WTC11 (cell line): ENCODE measurements at regions not wholly inside any gene's neighbourhood (a gene's known extent, or its start where the extent isn't known, plus 50 kb on each side); places are given as distances from the start of the nearest gene placed in this dataset.

Source experiments
- ATAC-seq: fragments of 200-7000 bp; cut with Tn5 transposase; 2 replicates; pipeline ENCODE4 v1.10.0; 2021; ENCODE audit warnings: mild to moderate bottlenecking, moderate library complexity
- CTCF ChIA-PET: fragments of 300-600 bp; sonication (Branson Sonifier 250); formaldehyde crosslinking; loops from one replicate; lab custom pipeline; 2021; ENCODE audit warnings: antibody characterized with exemption; lab: Charles Lee
- POLR2A ChIA-PET: fragments of 350-600 bp; sonication (Branson Sonifier 250); formaldehyde crosslinking; loops from one replicate; lab custom pipeline; 2021; ENCODE audit warnings: antibody characterized with exemption; lab: Charles Lee
- DNase-seq: peaks from one replicate; pipeline ENCODE4 v3.0.0; 2021; ENCODE audit warnings: low spot score
- H3K27ac Mint-ChIP-seq: 2 replicates; pipeline ENCODE4 v1.8.0; 2021; ENCODE audit warnings: mixed read lengths
- H3K27me3 Mint-ChIP-seq: 2 replicates; pipeline ENCODE4 v1.8.0; 2021; ENCODE audit warnings: low read depth, mild to moderate bottlenecking, moderate library complexity, mixed read lengths
- H3K36me3 Mint-ChIP-seq: 2 replicates; pipeline ENCODE4 v1.8.0; 2021; ENCODE audit warnings: mixed read lengths
- H3K4me1 Mint-ChIP-seq: 2 replicates; pipeline ENCODE4 v1.8.0; 2022; ENCODE audit warnings: mixed read lengths
- H3K4me3 Mint-ChIP-seq: 2 replicates; pipeline ENCODE4 v1.8.0; 2021; ENCODE audit warnings: mild to moderate bottlenecking, moderate library complexity, mixed read lengths
- H3K9me3 Mint-ChIP-seq: 2 replicates; pipeline ENCODE4 v1.8.0; 2021; ENCODE audit warnings: mixed read lengths
- ELF4 ChIP-seq: sonication (generic); formaldehyde crosslinking; IDR thresholded peaks from 2 replicates; pipeline ENCODE4 v1.8.1; 2022; ENCODE audit warnings: low read depth, mild to moderate bottlenecking, moderate library complexity, missing genetic modification reagents
- ESRRA ChIP-seq: sonication (generic); formaldehyde crosslinking; IDR thresholded peaks from 2 replicates; pipeline ENCODE4 v1.8.1; 2022; ENCODE audit warnings: mild to moderate bottlenecking, missing genetic modification reagents, borderline replicate concordance
- IRF1 ChIP-seq: sonication (generic); formaldehyde crosslinking; IDR thresholded peaks from 2 replicates; pipeline ENCODE4 v1.8.0; 2023; ENCODE audit warnings: missing genetic modification reagents
- MLX ChIP-seq: sonication (generic); formaldehyde crosslinking; IDR thresholded peaks from 2 replicates; pipeline ENCODE4 v1.8.1; 2023; ENCODE audit warnings: mild to moderate bottlenecking, missing genetic modification reagents, moderate library complexity
- MYBL2 ChIP-seq: sonication (generic); formaldehyde crosslinking; IDR thresholded peaks from 2 replicates; pipeline ENCODE4 v1.8.1; 2023; ENCODE audit warnings: mild to moderate bottlenecking, moderate library complexity, missing genetic modification reagents
- NR2C2 ChIP-seq: sonication (generic); formaldehyde crosslinking; IDR thresholded peaks from 2 replicates; pipeline ENCODE4 v1.8.0; 2022; ENCODE audit warnings: mild to moderate bottlenecking, missing genetic modification reagents
- NR3C1 ChIP-seq: sonication (generic); formaldehyde crosslinking; conservative IDR thresholded peaks from 2 replicates; pipeline ENCODE4 v1.8.1; 2023; ENCODE audit warnings: low read depth, mild to moderate bottlenecking, missing genetic modification reagents
- RELA ChIP-seq: sonication (generic); formaldehyde crosslinking; IDR thresholded peaks from 2 replicates; pipeline ENCODE4 v1.8.1; 2022; ENCODE audit warnings: missing genetic modification reagents, mild to moderate bottlenecking, borderline replicate concordance
- SMAD4 ChIP-seq: sonication (generic); formaldehyde crosslinking; IDR thresholded peaks from 2 replicates; pipeline ENCODE4 v1.8.0; 2022; ENCODE audit warnings: mild to moderate bottlenecking, missing genetic modification reagents
- SP1 ChIP-seq: sonication (generic); formaldehyde crosslinking; conservative IDR thresholded peaks from 2 replicates; pipeline ENCODE4 v1.8.1; 2022; ENCODE audit warnings: missing genetic modification reagents
- TEAD4 ChIP-seq: sonication (generic); formaldehyde crosslinking; IDR thresholded peaks from 2 replicates; pipeline ENCODE4 v1.8.0; 2022; ENCODE audit warnings: mild to moderate bottlenecking, missing genetic modification reagents
- TP53 ChIP-seq: sonication (generic); formaldehyde crosslinking; IDR thresholded peaks from 2 replicates; pipeline ENCODE4 v1.8.1; 2023; ENCODE audit warnings: mild to moderate bottlenecking, missing genetic modification reagents
- ZNF121 ChIP-seq: sonication (generic); formaldehyde crosslinking; IDR thresholded peaks from 2 replicates; pipeline ENCODE4 v1.8.0; 2023; ENCODE audit warnings: missing genetic modification reagents
- ZNF317 ChIP-seq: sonication (generic); formaldehyde crosslinking; IDR thresholded peaks from 2 replicates; pipeline ENCODE4 v1.8.1; 2023; ENCODE audit warnings: low read depth, mild to moderate bottlenecking, moderate library complexity, missing genetic modification reagents, borderline replicate concordance
- ZNF425 ChIP-seq: fragments of 250-450 bp; sonication (Bioruptor Pico); conservative IDR thresholded peaks from 2 replicates; pipeline ENCODE4 v1.9.0; 2021; ENCODE audit warnings: mild to moderate bottlenecking
- TF ChIP-seq, protein P1 (sequence below): fragments of 250-450 bp; sonication (Bioruptor Pico); IDR thresholded peaks from 2 replicates; pipeline ENCODE4 v1.9.0; 2021; ENCODE audit warnings: moderate library complexity, mild to moderate bottlenecking, inconsistent platforms, borderline replicate concordance
- TF ChIP-seq, protein P2 (sequence below): sonication (generic); formaldehyde crosslinking; IDR thresholded peaks from 2 replicates; pipeline ENCODE4 v1.8.0; 2022; ENCODE audit warnings: mild to moderate bottlenecking, missing genetic modification reagents
- TF ChIP-seq, protein P3 (sequence below): sonication (generic); formaldehyde crosslinking; IDR thresholded peaks from 2 replicates; pipeline ENCODE4 v1.8.1; 2022; ENCODE audit warnings: low read depth, missing genetic modification reagents, borderline replicate concordance
- TF ChIP-seq, protein P4 (sequence below): sonication (generic); formaldehyde crosslinking; IDR thresholded peaks from 2 replicates; pipeline ENCODE4 v1.8.0; 2023; ENCODE audit warnings: missing genetic modification reagents, mild to moderate bottlenecking, borderline replicate concordance
- TF ChIP-seq, protein P5 (sequence below): sonication (generic); formaldehyde crosslinking; IDR thresholded peaks from 2 replicates; pipeline ENCODE4 v1.8.0; 2022; ENCODE audit warnings: mild to moderate bottlenecking, missing genetic modification reagents

DNA sequence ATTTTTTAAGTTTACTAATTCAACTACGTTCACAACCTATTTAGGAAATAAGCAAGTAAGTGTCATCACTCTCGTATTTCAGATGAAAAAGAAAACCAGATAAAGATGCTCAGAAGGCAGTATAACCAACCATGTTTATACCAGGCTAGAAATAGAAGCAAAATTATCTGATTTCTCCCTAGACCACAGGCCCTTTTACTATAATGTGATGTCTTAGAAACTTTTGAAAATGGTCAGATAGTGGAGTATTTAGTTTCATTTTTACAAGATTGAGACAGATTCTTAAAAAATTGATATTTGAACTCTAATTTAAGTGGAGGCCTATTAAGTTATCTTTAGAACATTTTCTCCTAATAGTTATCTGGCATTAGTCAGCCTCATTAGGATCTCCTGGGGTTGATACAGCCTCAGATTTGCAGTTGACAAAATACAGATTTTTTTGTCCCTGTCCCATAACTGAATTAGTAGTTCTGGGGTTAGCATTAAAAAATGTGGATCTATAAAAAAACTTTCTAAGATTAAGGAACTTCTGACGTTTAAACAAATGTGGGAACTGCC, 818.7 kb upstream of the PCDH9 start (continued):
- no peak for TF ChIP-seq RELA
- TF ChIP-seq, protein P1, sequence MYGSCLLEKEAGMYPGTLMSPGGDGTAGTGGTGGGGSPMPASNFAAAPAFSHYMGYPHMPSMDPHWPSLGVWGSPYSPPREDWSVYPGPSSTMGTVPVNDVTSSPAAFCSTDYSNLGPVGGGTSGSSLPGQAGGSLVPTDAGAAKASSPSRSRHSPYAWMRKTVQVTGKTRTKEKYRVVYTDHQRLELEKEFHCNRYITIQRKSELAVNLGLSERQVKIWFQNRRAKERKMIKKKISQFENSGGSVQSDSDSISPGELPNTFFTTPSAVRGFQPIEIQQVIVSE: no peak
- no peak for TF ChIP-seq TEAD4 (CRISPR knock-in tag)
- no peak for TF ChIP-seq NR3C1
- TF ChIP-seq ZNF317 (CRISPR knock-in tag): no peak
- no peak for TF ChIP-seq TP53 (CRISPR knock-in tag)
- TF ChIP-seq, protein P2, sequence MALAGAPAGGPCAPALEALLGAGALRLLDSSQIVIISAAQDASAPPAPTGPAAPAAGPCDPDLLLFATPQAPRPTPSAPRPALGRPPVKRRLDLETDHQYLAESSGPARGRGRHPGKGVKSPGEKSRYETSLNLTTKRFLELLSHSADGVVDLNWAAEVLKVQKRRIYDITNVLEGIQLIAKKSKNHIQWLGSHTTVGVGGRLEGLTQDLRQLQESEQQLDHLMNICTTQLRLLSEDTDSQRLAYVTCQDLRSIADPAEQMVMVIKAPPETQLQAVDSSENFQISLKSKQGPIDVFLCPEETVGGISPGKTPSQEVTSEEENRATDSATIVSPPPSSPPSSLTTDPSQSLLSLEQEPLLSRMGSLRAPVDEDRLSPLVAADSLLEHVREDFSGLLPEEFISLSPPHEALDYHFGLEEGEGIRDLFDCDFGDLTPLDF (CRISPR knock-in tag): no peak
- no peak for TF ChIP-seq ESRRA
- TF ChIP-seq, protein P3, sequence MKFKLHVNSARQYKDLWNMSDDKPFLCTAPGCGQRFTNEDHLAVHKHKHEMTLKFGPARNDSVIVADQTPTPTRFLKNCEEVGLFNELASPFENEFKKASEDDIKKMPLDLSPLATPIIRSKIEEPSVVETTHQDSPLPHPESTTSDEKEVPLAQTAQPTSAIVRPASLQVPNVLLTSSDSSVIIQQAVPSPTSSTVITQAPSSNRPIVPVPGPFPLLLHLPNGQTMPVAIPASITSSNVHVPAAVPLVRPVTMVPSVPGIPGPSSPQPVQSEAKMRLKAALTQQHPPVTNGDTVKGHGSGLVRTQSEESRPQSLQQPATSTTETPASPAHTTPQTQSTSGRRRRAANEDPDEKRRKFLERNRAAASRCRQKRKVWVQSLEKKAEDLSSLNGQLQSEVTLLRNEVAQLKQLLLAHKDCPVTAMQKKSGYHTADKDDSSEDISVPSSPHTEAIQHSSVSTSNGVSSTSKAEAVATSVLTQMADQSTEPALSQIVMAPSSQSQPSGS (CRISPR knock-in tag): no peak
- TF ChIP-seq SP1 (CRISPR knock-in tag): no peak
- TF ChIP-seq, protein P4, sequence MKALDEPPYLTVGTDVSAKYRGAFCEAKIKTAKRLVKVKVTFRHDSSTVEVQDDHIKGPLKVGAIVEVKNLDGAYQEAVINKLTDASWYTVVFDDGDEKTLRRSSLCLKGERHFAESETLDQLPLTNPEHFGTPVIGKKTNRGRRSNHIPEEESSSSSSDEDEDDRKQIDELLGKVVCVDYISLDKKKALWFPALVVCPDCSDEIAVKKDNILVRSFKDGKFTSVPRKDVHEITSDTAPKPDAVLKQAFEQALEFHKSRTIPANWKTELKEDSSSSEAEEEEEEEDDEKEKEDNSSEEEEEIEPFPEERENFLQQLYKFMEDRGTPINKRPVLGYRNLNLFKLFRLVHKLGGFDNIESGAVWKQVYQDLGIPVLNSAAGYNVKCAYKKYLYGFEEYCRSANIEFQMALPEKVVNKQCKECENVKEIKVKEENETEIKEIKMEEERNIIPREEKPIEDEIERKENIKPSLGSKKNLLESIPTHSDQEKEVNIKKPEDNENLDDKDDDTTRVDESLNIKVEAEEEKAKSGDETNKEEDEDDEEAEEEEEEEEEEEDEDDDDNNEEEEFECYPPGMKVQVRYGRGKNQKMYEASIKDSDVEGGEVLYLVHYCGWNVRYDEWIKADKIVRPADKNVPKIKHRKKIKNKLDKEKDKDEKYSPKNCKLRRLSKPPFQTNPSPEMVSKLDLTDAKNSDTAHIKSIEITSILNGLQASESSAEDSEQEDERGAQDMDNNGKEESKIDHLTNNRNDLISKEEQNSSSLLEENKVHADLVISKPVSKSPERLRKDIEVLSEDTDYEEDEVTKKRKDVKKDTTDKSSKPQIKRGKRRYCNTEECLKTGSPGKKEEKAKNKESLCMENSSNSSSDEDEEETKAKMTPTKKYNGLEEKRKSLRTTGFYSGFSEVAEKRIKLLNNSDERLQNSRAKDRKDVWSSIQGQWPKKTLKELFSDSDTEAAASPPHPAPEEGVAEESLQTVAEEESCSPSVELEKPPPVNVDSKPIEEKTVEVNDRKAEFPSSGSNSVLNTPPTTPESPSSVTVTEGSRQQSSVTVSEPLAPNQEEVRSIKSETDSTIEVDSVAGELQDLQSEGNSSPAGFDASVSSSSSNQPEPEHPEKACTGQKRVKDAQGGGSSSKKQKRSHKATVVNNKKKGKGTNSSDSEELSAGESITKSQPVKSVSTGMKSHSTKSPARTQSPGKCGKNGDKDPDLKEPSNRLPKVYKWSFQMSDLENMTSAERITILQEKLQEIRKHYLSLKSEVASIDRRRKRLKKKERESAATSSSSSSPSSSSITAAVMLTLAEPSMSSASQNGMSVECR (CRISPR knock-in tag): no peak
- TF ChIP-seq ZNF425 (CRISPR knock-in tag): no peak

- no peak overlapping the region for H3K27ac Mint-ChIP-seq
- POLR2A ChIA-PET: no interaction called here
- H3K27me3 Mint-ChIP-seq: no peaks in the 10 kb centered on the region
- TF ChIP-seq NR2C2 (CRISPR knock-in tag): no peak
- DNase-seq: no peak
- H3K36me3 Mint-ChIP-seq: no peaks in the 10 kb centered on the region
- H3K9me3 Mint-ChIP-seq: no peaks in the 10 kb centered on the region
- CTCF ChIA-PET: no interaction called here
- ATAC-seq: no peak
- peaks cover 6% of the 10 kb centered on the region for H3K4me1 Mint-ChIP-seq
- H3K4me3 Mint-ChIP-seq: no peak overlapping the region
Measured at GRCh38 chr13:68047889-68048288, 817.8 kb upstream of the PCDH9 start.

DNA sequence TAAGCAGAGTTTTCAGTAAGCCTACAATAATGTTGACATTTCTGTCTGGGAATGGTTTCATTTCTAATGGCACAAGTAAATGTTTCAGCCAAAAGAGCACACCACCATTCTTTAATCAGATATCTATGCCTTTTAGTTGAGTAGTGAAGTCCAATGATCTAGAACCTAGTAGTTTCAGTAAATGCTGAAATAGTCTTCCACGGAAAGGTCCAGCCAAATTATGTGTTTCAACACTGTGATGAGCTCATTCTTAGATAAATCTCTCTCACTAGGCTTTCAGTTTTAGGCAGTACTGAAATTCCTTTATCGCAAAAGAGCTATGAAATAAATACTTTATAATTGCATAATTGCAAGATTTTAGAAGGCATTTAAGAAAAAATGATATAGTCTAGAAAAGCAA, 816.8 kb upstream of the PCDH9 start:
- Mint-ChIP-seq H3K27ac (no peak overlapping the region), H3K4me3 (no peak overlapping the region), H3K27me3 (no peaks in the 10 kb centered on the region), H3K4me1 (peaks cover 6% of the 10 kb centered on the region), H3K9me3 (no peaks in the 10 kb centered on the region), H3K36me3 (no peaks in the 10 kb centered on the region)
- CTCF ChIA-PET: no interaction called here
- POLR2A ChIA-PET: no interaction called here
- ATAC-seq (no peak), DNase-seq (no peak)
- no peak for TF ChIP-seq ZNF121 (CRISPR knock-in tag)
- TF ChIP-seq MLX (CRISPR knock-in tag): no peak
- TF ChIP-seq MYBL2 (CRISPR knock-in tag): no peak
- TF ChIP-seq SMAD4 (CRISPR knock-in tag): no peak
- no peak for TF ChIP-seq SP1 (CRISPR knock-in tag)
- TF ChIP-seq, protein P5, sequence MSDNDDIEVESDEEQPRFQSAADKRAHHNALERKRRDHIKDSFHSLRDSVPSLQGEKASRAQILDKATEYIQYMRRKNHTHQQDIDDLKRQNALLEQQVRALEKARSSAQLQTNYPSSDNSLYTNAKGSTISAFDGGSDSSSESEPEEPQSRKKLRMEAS (CRISPR knock-in tag): no peak
- no peak for TF ChIP-seq ELF4 (CRISPR knock-in tag)
- no peak for TF ChIP-seq IRF1 (CRISPR knock-in tag)
- no peak for TF ChIP-seq ZNF425 (CRISPR knock-in tag)
